Left ventricle myocardium inferior (tissue), 1 donor: ENCODE measurements at regions not wholly inside any gene's neighbourhood (a gene's known extent, or its start where the extent isn't known, plus 50 kb on each side); places are given as distances from the start of the nearest gene placed in this dataset.
A peak's percentile ranks its signal among the peaks of the same experiment; 100 is the strongest.

Experiments used
- DNase-seq: peaks from one replicate; pipeline ENCODE4 v3.0.0-alpha.2; 2020
- H3K27ac ChIP-seq: fragments of 200-600 bp; replicated peaks from 2 replicates; pipeline ENCODE4 v1.8.0; 2021
- H3K27me3 ChIP-seq: fragments of 200-600 bp; 2 replicates; pipeline ENCODE4 v1.8.0; 2021; ENCODE audit warnings: low read depth
- H3K36me3 ChIP-seq: fragments of 200-600 bp; 2 replicates; pipeline ENCODE4 v1.8.0; 2021
- H3K4me1 ChIP-seq: fragments of 200-600 bp; 2 replicates; pipeline ENCODE4 v1.8.0; 2021
- H3K4me3 ChIP-seq: fragments of 200-600 bp; 2 replicates; pipeline ENCODE4 v1.8.0; 2021; ENCODE audit warnings: mild to moderate bottlenecking, moderate library complexity
- H3K9me3 ChIP-seq: fragments of 200-600 bp; replicated peaks from 2 replicates; pipeline ENCODE4 v1.8.0; 2021
- CTCF ChIP-seq: fragments of 200-600 bp; IDR thresholded peaks from 2 replicates; pipeline ENCODE4 v1.8.0; 2021; ENCODE audit warnings: antibody characterized with exemption, mild to moderate bottlenecking, borderline replicate concordance
- intact Hi-C: fragments of 100-400 bp; cut with micrococcal nuclease; formaldehyde crosslinking; loops from one replicate; pipeline ENCODE4 v1.11.0; 2022
- donor health status: DM: no; HTN: yes; CAD: no; lungs with severe emphysema.

- Histone ChIP-seq H3K4me3 (no peak overlapping the region), H3K27ac (peak overlapping the region; percentile 75), H3K27me3 (peaks cover 67% of the 10 kb centered on the region), H3K36me3 (no peaks in the 10 kb centered on the region), H3K4me1 (no peaks in the 10 kb centered on the region), H3K9me3 (no peaks in the 10 kb centered on the region)
- DNase-seq: no peak
- intact Hi-C loops: no loop called here
- TF ChIP-seq CTCF: no peak
Measured at GRCh38 chr11:69970785-69971535, 107.2 kb upstream of the ANO1 start.

- Histone ChIP-seq H3K9me3 (no peaks in the 10 kb centered on the region), H3K36me3 (no peaks in the 10 kb centered on the region), H3K4me1 (no peaks in the 10 kb centered on the region), H3K4me3 (no peak overlapping the region), H3K27me3 (peaks cover 60% of the 10 kb centered on the region), H3K27ac (no peak overlapping the region)
- no peak for TF ChIP-seq CTCF
- DNase-seq: no peak
- intact Hi-C loops: no loop called here
Measured at GRCh38 chr11:69971741-69972140, 106.4 kb upstream of the ANO1 start.

- no peak overlapping the region for H3K4me3 ChIP-seq
- intact Hi-C loops: no loop called here
- H3K9me3 ChIP-seq: no peaks in the 10 kb centered on the region
- H3K4me1 ChIP-seq: no peaks in the 10 kb centered on the region
- TF ChIP-seq CTCF: no peak
- no peak overlapping the region for H3K27ac ChIP-seq
- no peak for DNase-seq
- H3K27me3 ChIP-seq: peaks cover 63% of the 10 kb centered on the region
- no peaks in the 10 kb centered on the region for H3K36me3 ChIP-seq
Measured at GRCh38 chr11:69972351-69972802, 105.7 kb upstream of the ANO1 start.

- no peaks in the 10 kb centered on the region for H3K9me3 ChIP-seq
- TF ChIP-seq CTCF: no peak
- no peak overlapping the region for H3K27ac ChIP-seq
- H3K4me1 ChIP-seq: peaks cover 3% of the 10 kb centered on the region
- intact Hi-C loops: no loop called here
- no peak overlapping the region for H3K4me3 ChIP-seq
- no peak for DNase-seq
- H3K27me3 ChIP-seq: peaks cover 54% of the 10 kb centered on the region
- no peaks in the 10 kb centered on the region for H3K36me3 ChIP-seq
Measured at GRCh38 chr11:69974528-69974927, 103.6 kb upstream of the ANO1 start.

- no peak for DNase-seq
- Histone ChIP-seq H3K9me3 (no peaks in the 10 kb centered on the region), H3K4me3 (no peak overlapping the region), H3K36me3 (no peaks in the 10 kb centered on the region), H3K27ac (no peak overlapping the region), H3K27me3 (peaks cover 55% of the 10 kb centered on the region), H3K4me1 (peaks cover 3% of the 10 kb centered on the region)
- no peak for TF ChIP-seq CTCF
- intact Hi-C loops: no loop called here
Measured at GRCh38 chr11:69975822-69976221, 102.3 kb upstream of the ANO1 start.
